ENCODE measurements at regions not wholly inside any gene's neighbourhood (a gene's known extent, or its start where the extent isn't known, plus 50 kb on each side); places are given as distances from the start of the nearest gene placed in this dataset.

DNA sequence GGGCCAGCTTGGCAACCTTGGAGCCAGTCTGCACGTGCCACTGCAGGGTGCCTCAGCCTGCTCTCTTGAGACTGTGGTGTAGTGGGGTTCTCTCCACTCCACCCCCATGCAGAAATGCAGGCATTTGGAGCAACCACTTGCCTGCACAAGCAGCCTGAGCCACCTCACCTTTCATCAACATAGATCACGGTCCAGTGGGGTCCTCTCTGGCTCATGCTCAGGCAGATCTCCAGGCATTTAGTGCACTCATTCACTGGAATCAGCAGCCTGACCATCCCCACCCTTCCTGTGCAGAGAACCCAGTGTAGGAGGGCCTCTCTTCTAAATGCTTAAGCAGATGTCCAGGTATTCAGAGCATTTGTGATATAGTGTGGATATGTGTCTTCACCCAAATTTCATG, 2330.1 kb downstream of the PCDH9 start:
- DNase-seq (ENCODE audit: low read depth, low spot score) = no peak
- ChIA-PET POLR2A (no interaction called here), RAD21 (ENCODE audit: low non-redundant PET in 1 of 2, low total read pairs in 2 of 2, uncharacterized antibody in 2 of 2, unreplicated experiment in 2 of 2) (no interaction called here), CTCF (no interaction called here)
- no peaks in the 10 kb centered on the region for H3K4me1 ChIP-seq (ENCODE audit: control insufficient read depth in 1 of 2, insufficient read depth in 2 of 2, low read length in 2 of 2)
- H2AFZ ChIP-seq (ENCODE audit: low read depth, low read length, poor library complexity, severe bottlenecking) = no peak overlapping the region
- H3K4me3 ChIP-seq (replicated peaks in 1 of 2; ENCODE audit: low read depth in 1 of 2, low read length in 2 of 2) = no peak overlapping the region
- H3K79me2 ChIP-seq (ENCODE audit: insufficient read depth, low read length) = no peaks in the 10 kb centered on the region
- no TSS peak for BruUV-seq (replicated peaks)
- H3K27me3 ChIP-seq (ENCODE audit: insufficient read depth, low read length) = no peaks in the 10 kb centered on the region
- H3K9me3 ChIP-seq (ENCODE audit: control insufficient read depth in 1 of 2, insufficient read depth in 1 of 2, low read depth in 1 of 2, low read length in 2 of 2) = no peaks in the 10 kb centered on the region
- no peak for ATAC-seq
- no peaks in the 10 kb centered on the region for H3K36me3 ChIP-seq (ENCODE audit: control insufficient read depth in 1 of 2, insufficient read depth in 2 of 2, low read length in 2 of 2)
- intact Hi-C loops (cut with micrococcal nuclease) = no loop called here
- no peak overlapping the region for H3K4me2 ChIP-seq (ENCODE audit: low read length)
- no peak for TF ChIP-seq JUND (IDR thresholded peaks at IDR 0.05)
- no peak for TF ChIP-seq POLR2AphosphoS5 (IDR thresholded peaks at IDR 0.05; ENCODE audit: low read depth, low read length)
- no peaks in the 10 kb centered on the region for H4K20me1 ChIP-seq (ENCODE audit: insufficient read depth)
- H3K9ac ChIP-seq (ENCODE audit: low read length) = no peak overlapping the region
- 0 out of 2 replicates have a peak, but pooled peaks cover 3% of the 10 kb centered on the region for H3K9me2 ChIP-seq (ENCODE audit: insufficient read depth)
- H3K27ac ChIP-seq (ENCODE audit: low read depth, low read length) = no peak overlapping the region

GRCh38 chr13:64884976-64885375, 2345.2 kb downstream of the PCDH9 start:
- intact Hi-C loops (cut with micrococcal nuclease) = no loop called here

More at GRCh38 chr13:64884976-64885375, 2345.2 kb downstream of the PCDH9 start:
- CTCF ChIA-PET = no interaction called here
- Histone ChIP-seq H2AFZ (ENCODE audit: low read depth, low read length, poor library complexity, severe bottlenecking) (no peak overlapping the region), H3K27ac (ENCODE audit: low read depth, low read length) (no peak overlapping the region), H3K4me3 (replicated peaks in 1 of 2; ENCODE audit: low read depth in 1 of 2, low read length in 2 of 2) (no peak overlapping the region), H4K20me1 (ENCODE audit: insufficient read depth) (no peaks in the 10 kb centered on the region; the same call in 1 of the 2 replicates), H3K79me2 (ENCODE audit: insufficient read depth, low read length) (no peaks in the 10 kb centered on the region), H3K4me1 (ENCODE audit: control insufficient read depth in 1 of 2, insufficient read depth in 2 of 2, low read length in 2 of 2) (no peaks in the 10 kb centered on the region), H3K9ac (ENCODE audit: low read length) (no peak overlapping the region), H3K27me3 (ENCODE audit: insufficient read depth, low read length) (no peaks in the 10 kb centered on the region), H3K36me3 (ENCODE audit: control insufficient read depth in 1 of 2, insufficient read depth in 2 of 2, low read length in 2 of 2) (no peaks in the 10 kb centered on the region), H3K9me3 (ENCODE audit: control insufficient read depth in 1 of 2, insufficient read depth in 1 of 2, low read depth in 1 of 2, low read length in 2 of 2) (no peaks in the 10 kb centered on the region), H3K9me2 (ENCODE audit: insufficient read depth) (no peaks in the 10 kb centered on the region), H3K4me2 (ENCODE audit: low read length) (no peak overlapping the region)
- DNase-seq (ENCODE audit: low read depth, low spot score) (no peak), ATAC-seq (no peak)
- no TSS peak for BruUV-seq (replicated peaks)
- no peak for TF ChIP-seq JUND (IDR thresholded peaks at IDR 0.05)
- TF ChIP-seq RAD21 (IDR thresholded peaks at IDR 0.05; ENCODE audit: low read depth) = no peak
- no peak for TF ChIP-seq ZFX (IDR thresholded peaks at IDR 0.05)
- no peak for TF ChIP-seq ELF1 (IDR thresholded peaks at IDR 0.05; ENCODE audit: borderline replicate concordance, low read depth)
- no peak for TF ChIP-seq SRF (IDR thresholded peaks at IDR 0.05; ENCODE audit: low read depth)
- TF ChIP-seq POLR2A (IDR thresholded peaks at IDR 0.05; ENCODE audit: borderline replicate concordance, extremely low read depth, insufficient read depth, insufficient read length) = no peak
- no peak for TF ChIP-seq EZH2phosphoT487 (IDR thresholded peaks at IDR 0.05; ENCODE audit: borderline replicate concordance)
- no peak for TF ChIP-seq ZBTB33 (IDR thresholded peaks at IDR 0.05; ENCODE audit: extremely low read depth, insufficient replicate concordance, low read length)
- no peak for TF ChIP-seq CBX3 (IDR thresholded peaks at IDR 0.05; ENCODE audit: low read depth)
- no peak for TF ChIP-seq CTCF (IDR thresholded peaks at IDR 0.05 in 2 of 3, conservative IDR thresholded peaks at IDR 0.05 in 1 of 3; ENCODE audit: borderline replicate concordance in 1 of 3, insufficient read depth in 1 of 3, low read depth in 2 of 3, low read length in 2 of 3)
- TF ChIP-seq EGR1 (IDR thresholded peaks at IDR 0.05; ENCODE audit: low read depth) = no peak
- TF ChIP-seq POLR2AphosphoS5 (IDR thresholded peaks at IDR 0.05; ENCODE audit: low read depth, low read length) = no peak
- POLR2A ChIA-PET = no interaction called here
- RAD21 ChIA-PET (ENCODE audit: low non-redundant PET in 1 of 2, low total read pairs in 2 of 2, uncharacterized antibody in 2 of 2, unreplicated experiment in 2 of 2) = no interaction called here

Measured in HCT116 (cell line).